ENCODE measurements at regions not wholly inside any gene's neighbourhood (a gene's known extent, or its start where the extent isn't known, plus 50 kb on each side); places are given as distances from the start of the nearest gene placed in this dataset.

GRCh38 chr17:83178533-83179304 lies 99.3 kb downstream of the METRNL start:
- no peak for DNase-seq

GRCh38 chr17:83179374-83179773 lies 100.0 kb downstream of the METRNL start:
- peak; percentile 10 for DNase-seq

GRCh38 chr17:83179811-83180210 lies 100.4 kb downstream of the METRNL start:
- no peak for DNase-seq

GRCh38 chr17:83180264-83180995 lies 101.0 kb downstream of the METRNL start:
- DNase-seq, result no peak

GRCh38 chr17:83180996-83181481 lies 101.6 kb downstream of the METRNL start:
- DNase-seq, result no peak

- DNase-seq, result no peak
Measured at GRCh38 chr17:83181991-83182619, 102.7 kb downstream of the METRNL start.

- DNase-seq, result no peak
Measured at GRCh38 chr17:83182620-83183101, 103.3 kb downstream of the METRNL start.

GRCh38 chr17:83183145-83183948 lies 103.9 kb downstream of the METRNL start:
- no peak for DNase-seq

GRCh38 chr17:83183951-83184506 lies 104.6 kb downstream of the METRNL start:
- DNase-seq, result no peak

GRCh38 chr17:83185023-83186002 lies 105.9 kb downstream of the METRNL start:
- no peak for DNase-seq

GRCh38 chr17:83186226-83186625 lies 106.8 kb downstream of the METRNL start:
- DNase-seq, result no peak

- DNase-seq, result no peak
Measured at GRCh38 chr17:83186751-83187421, 107.5 kb downstream of the METRNL start.

GRCh38 chr17:83187782-83188311 lies 108.4 kb downstream of the METRNL start:
- DNase-seq, result no peak

GRCh38 chr17:83189044-83190003 lies 109.9 kb downstream of the METRNL start:
- DNase-seq, result no peak

GRCh38 chr17:83190004-83190385 lies 110.6 kb downstream of the METRNL start:
- DNase-seq, result no peak

- no peak for DNase-seq
Measured at GRCh38 chr17:83190601-83191387, 111.4 kb downstream of the METRNL start.

- no peak for DNase-seq
Measured at GRCh38 chr17:83191388-83192160, 112.2 kb downstream of the METRNL start.
